GM23338 (cell line): ENCODE measurements at regions not wholly inside any gene's neighbourhood (a gene's known extent, or its start where the extent isn't known, plus 50 kb on each side); places are given as distances from the start of the nearest gene placed in this dataset.

Experiments
- ATAC-seq: fragments of 200-7000 bp; cut with Tn5 transposase; 3 replicates; pipeline ENCODE4 v1.9.1; 2020
- DNase-seq: peaks from one replicate; pipeline ENCODE4 v3.0.0-alpha.2; 2015; ENCODE audit warnings: low spot score
- H2AFZ ChIP-seq: fragments of 200-600 bp; sonication (generic); 2 replicates; pipeline ENCODE4 v1.8.0; 2016; ENCODE audit warnings: antibody characterized with exemption, mild to moderate bottlenecking, moderate library complexity
- H3F3A ChIP-seq: fragments of 200-600 bp; sonication (generic); replicated peaks from 2 replicates; pipeline ENCODE4 v1.8.0; 2017; ENCODE audit warnings: antibody characterized with exemption, mixed run types, low read depth
- H3K27ac ChIP-seq: fragments of 200-600 bp; sonication (generic); 2 replicates; pipeline ENCODE4 v1.6.1; 2016; ENCODE audit warnings: low read depth
- H3K27me3 ChIP-seq: fragments of 200-600 bp; sonication (generic); 2 replicates; pipeline ENCODE4 v1.8.0; 2016; ENCODE audit warnings: mild to moderate bottlenecking, mixed run types, moderate library complexity; ENCODE audit not compliant: insufficient read depth
- H3K36me3 ChIP-seq: fragments of 200-600 bp; sonication (generic); 2 replicates; pipeline ENCODE4 v1.8.0; 2016; ENCODE audit warnings: mild to moderate bottlenecking; ENCODE audit not compliant: insufficient read depth
- H3K4me1 ChIP-seq: fragments of 200-600 bp; sonication (generic); 2 replicates; pipeline ENCODE4 v1.8.0; 2016; ENCODE audit warnings: mild to moderate bottlenecking, moderate library complexity; ENCODE audit not compliant: insufficient read depth
- H3K4me2 ChIP-seq: fragments of 200-600 bp; sonication (generic); 2 replicates; pipeline ENCODE4 v1.7.1; 2017; ENCODE audit warnings: mixed run types
- H3K4me3 ChIP-seq: fragments of 200-600 bp; sonication (generic); 2 replicates; pipeline ENCODE4 v1.6.1; 2016; ENCODE audit warnings: mixed run types
- H3K79me2 ChIP-seq: fragments of 200-600 bp; sonication (generic); replicated peaks from 2 replicates; pipeline ENCODE4 v1.8.0; 2017; ENCODE audit warnings: mild to moderate bottlenecking; ENCODE audit not compliant: insufficient read depth
- H3K9me2 ChIP-seq: fragments of 200-600 bp; sonication (generic); 2 replicates; pipeline ENCODE4 v1.8.0; 2017; ENCODE audit not compliant: insufficient read depth
- H4K20me1 ChIP-seq: fragments of 200-600 bp; sonication (generic); replicated peaks from 2 replicates; pipeline ENCODE4 v1.8.0; 2017; ENCODE audit warnings: mild to moderate bottlenecking; ENCODE audit not compliant: insufficient read depth
- H3K27ac Mint-ChIP-seq: 2 replicates; pipeline ENCODE4 v1.8.0; 2020; ENCODE audit warnings: inconsistent platforms, mild to moderate bottlenecking, moderate library complexity, mixed read lengths
- H3K27me3 Mint-ChIP-seq: 3 replicates; pipeline ENCODE4 v1.8.0; 2022; ENCODE audit warnings: low read depth, mild to moderate bottlenecking, moderate library complexity, mixed read lengths, inconsistent platforms; ENCODE audit not compliant: insufficient read depth, poor library complexity
- H3K36me3 Mint-ChIP-seq: 3 replicates; pipeline ENCODE4 v1.8.0; 2021; ENCODE audit warnings: low read depth, mild to moderate bottlenecking, inconsistent platforms, moderate library complexity, mixed read lengths
- H3K4me1 Mint-ChIP-seq: 3 replicates; pipeline ENCODE4 v1.8.0; 2020; ENCODE audit warnings: mild to moderate bottlenecking, inconsistent platforms, mixed read lengths
- H3K4me3 Mint-ChIP-seq: 3 replicates; pipeline ENCODE4 v1.8.0; 2021; ENCODE audit warnings: moderate library complexity, mild to moderate bottlenecking, inconsistent platforms, mixed read lengths
- H3K9me3 Mint-ChIP-seq: 3 replicates; pipeline ENCODE4 v1.8.0; 2020; ENCODE audit warnings: moderate library complexity, mild to moderate bottlenecking, inconsistent platforms, mixed read lengths
- CTCF ChIP-seq, 2 experiments: fragments of 200-600 bp in 1 of 2; sonication (generic) in 1 of 2; conservative IDR thresholded peaks; 2 replicates each; pipeline versions ENCODE4 v1.5.1 to v1.6.1; 2016 to 2017; ENCODE audit warnings: antibody characterized with exemption in 2 of 2, low read depth in 2 of 2, mild to moderate bottlenecking in 2 of 2, moderate library complexity in 1 of 2
- EZH2phosphoT487 ChIP-seq: fragments of 200-600 bp; sonication (generic); IDR thresholded peaks from one replicate; pipeline ENCODE4 v1.8.1; 2018; ENCODE audit warnings: antibody characterized with exemption; ENCODE audit not compliant: unreplicated experiment
- JUNB ChIP-seq: IDR thresholded peaks from one replicate; pipeline ENCODE4 v1.6.1; 2016; ENCODE audit warnings: antibody characterized with exemption; ENCODE audit not compliant: unreplicated experiment
- ZNF331 ChIP-seq: fragments of 250-450 bp; sonication (Bioruptor Pico); IDR thresholded peaks from 2 replicates; pipeline ENCODE4 v1.5.0; 2020; ENCODE audit warnings: low read depth, mild to moderate bottlenecking, moderate library complexity
- TF ChIP-seq, protein P1 (sequence below): fragments of 250-450 bp; sonication (Bioruptor Pico); IDR thresholded peaks from 2 replicates; pipeline ENCODE4 v1.5.0; 2020; ENCODE audit warnings: mild to moderate bottlenecking, moderate library complexity
- TF ChIP-seq, protein P2 (sequence below): IDR thresholded peaks from 2 replicates; pipeline ENCODE4 v1.6.1; 2016; ENCODE audit warnings: antibody characterized with exemption

GRCh38 chr2:238568455-238569440 is 142.0 kb downstream of the ASB1 start:
- Histone ChIP-seq H3F3A (no peaks in the 10 kb centered on the region), H3K4me1 (no peaks in the 10 kb centered on the region), H3K9me2 (no peaks in the 10 kb centered on the region), H3K4me3 (no peak overlapping the region), H3K27ac (no peak overlapping the region), H2AFZ (no peak overlapping the region; the same call in 1 of the 2 replicates), H3K79me2 (no peaks in the 10 kb centered on the region), H3K4me2 (no peak overlapping the region), H4K20me1 (no peaks in the 10 kb centered on the region), H3K36me3 (no peaks in the 10 kb centered on the region), H3K27me3 (no peaks in the 10 kb centered on the region)
- Mint-ChIP-seq H3K36me3 (no peaks in the 10 kb centered on the region; the same call in 2 of the 3 replicates), H3K27ac (no peak overlapping the region; the same call in 1 of the 2 replicates), H3K4me1 (peaks cover 5% of the 10 kb centered on the region; the same call in 1 of the 3 replicates), H3K27me3 (peaks cover 15% of the 10 kb centered on the region), H3K4me3 (no peak overlapping the region), H3K9me3 (no peaks in the 10 kb centered on the region)
- TF ChIP-seq, protein P1, sequence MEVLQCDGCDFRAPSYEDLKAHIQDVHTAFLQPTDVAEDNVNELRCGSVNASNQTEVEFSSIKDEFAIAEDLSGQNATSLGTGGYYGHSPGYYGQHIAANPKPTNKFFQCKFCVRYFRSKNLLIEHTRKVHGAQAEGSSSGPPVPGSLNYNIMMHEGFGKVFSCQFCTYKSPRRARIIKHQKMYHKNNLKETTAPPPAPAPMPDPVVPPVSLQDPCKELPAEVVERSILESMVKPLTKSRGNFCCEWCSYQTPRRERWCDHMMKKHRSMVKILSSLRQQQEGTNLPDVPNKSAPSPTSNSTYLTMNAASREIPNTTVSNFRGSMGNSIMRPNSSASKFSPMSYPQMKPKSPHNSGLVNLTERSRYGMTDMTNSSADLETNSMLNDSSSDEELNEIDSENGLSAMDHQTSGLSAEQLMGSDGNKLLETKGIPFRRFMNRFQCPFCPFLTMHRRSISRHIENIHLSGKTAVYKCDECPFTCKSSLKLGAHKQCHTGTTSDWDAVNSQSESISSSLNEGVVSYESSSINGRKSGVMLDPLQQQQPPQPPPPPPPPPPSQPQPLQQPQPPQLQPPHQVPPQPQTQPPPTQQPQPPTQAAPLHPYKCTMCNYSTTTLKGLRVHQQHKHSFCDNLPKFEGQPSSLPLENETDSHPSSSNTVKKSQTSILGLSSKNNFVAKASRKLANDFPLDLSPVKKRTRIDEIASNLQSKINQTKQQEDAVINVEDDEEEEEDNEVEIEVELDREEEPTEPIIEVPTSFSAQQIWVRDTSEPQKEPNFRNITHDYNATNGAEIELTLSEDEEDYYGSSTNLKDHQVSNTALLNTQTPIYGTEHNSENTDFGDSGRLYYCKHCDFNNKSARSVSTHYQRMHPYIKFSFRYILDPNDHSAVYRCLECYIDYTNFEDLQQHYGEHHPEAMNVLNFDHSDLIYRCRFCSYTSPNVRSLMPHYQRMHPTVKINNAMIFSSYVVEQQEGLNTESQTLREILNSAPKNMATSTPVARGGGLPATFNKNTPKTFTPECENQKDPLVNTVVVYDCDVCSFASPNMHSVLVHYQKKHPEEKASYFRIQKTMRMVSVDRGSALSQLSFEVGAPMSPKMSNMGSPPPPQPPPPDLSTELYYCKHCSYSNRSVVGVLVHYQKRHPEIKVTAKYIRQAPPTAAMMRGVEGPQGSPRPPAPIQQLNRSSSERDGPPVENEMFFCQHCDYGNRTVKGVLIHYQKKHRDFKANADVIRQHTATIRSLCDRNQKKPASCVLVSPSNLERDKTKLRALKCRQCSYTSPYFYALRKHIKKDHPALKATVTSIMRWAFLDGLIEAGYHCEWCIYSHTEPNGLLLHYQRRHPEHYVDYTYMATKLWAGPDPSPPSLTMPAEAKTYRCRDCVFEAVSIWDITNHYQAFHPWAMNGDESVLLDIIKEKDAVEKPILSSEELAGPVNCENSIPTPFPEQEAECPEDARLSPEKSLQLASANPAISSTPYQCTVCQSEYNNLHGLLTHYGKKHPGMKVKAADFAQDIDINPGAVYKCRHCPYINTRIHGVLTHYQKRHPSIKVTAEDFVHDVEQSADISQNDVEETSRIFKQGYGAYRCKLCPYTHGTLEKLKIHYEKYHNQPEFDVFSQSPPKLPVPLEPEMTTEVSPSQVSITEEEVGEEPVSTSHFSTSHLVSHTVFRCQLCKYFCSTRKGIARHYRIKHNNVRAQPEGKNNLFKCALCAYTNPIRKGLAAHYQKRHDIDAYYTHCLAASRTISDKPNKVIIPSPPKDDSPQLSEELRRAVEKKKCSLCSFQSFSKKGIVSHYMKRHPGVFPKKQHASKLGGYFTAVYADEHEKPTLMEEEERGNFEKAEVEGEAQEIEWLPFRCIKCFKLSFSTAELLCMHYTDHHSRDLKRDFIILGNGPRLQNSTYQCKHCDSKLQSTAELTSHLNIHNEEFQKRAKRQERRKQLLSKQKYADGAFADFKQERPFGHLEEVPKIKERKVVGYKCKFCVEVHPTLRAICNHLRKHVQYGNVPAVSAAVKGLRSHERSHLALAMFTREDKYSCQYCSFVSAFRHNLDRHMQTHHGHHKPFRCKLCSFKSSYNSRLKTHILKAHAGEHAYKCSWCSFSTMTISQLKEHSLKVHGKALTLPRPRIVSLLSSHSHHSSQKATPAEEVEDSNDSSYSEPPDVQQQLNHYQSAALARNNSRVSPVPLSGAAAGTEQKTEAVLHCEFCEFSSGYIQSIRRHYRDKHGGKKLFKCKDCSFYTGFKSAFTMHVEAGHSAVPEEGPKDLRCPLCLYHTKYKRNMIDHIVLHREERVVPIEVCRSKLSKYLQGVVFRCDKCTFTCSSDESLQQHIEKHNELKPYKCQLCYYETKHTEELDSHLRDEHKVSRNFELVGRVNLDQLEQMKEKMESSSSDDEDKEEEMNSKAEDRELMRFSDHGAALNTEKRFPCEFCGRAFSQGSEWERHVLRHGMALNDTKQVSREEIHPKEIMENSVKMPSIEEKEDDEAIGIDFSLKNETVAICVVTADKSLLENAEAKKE = no peak
- TF ChIP-seq JUNB = no peak
- TF ChIP-seq EZH2phosphoT487 = no peak
- TF ChIP-seq, protein P2, sequence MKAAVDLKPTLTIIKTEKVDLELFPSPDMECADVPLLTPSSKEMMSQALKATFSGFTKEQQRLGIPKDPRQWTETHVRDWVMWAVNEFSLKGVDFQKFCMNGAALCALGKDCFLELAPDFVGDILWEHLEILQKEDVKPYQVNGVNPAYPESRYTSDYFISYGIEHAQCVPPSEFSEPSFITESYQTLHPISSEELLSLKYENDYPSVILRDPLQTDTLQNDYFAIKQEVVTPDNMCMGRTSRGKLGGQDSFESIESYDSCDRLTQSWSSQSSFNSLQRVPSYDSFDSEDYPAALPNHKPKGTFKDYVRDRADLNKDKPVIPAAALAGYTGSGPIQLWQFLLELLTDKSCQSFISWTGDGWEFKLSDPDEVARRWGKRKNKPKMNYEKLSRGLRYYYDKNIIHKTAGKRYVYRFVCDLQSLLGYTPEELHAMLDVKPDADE = no peak
- no peak for TF ChIP-seq CTCF (conservative IDR thresholded peaks at IDR 0.05; ENCODE audit: low read depth in 2 of 2)
- TF ChIP-seq ZNF331 (CRISPR knock-in tag) = no peak
- ATAC-seq = no peak
- DNase-seq = no peak
